ENCODE measurements at regions not wholly inside any gene's neighbourhood (a gene's known extent, or its start where the extent isn't known, plus 50 kb on each side); places are given as distances from the start of the nearest gene placed in this dataset.

DNA sequence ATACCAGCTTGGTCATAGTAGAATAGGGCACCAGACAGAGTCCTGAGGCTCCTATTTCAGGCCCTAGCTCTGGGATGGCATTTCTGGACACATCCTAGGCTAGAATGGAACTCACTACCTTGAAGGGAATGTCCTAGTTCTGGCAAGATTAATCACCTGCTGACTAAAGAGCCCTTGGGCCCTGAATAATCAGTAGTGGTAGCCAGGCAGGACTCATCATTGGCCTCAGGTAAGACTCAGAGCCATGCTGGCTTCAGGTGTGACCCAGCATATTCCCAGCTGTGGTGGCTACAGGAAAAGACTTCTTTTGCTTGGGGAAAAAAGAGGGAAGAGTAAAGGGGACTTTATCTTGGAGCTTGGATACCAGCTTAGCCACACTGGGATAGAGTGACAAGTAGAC is 131.0 kb upstream of the SRD5A2 start:
- TF ChIP-seq EP300 (IDR thresholded peaks at IDR 0.05) (no peak), CTCF (IDR thresholded peaks at IDR 0.05) (no peak), POLR2A (IDR thresholded peaks at IDR 0.05) (no peak)
